K562 (cell line): ENCODE measurements at regions not wholly inside any gene's neighbourhood (a gene's known extent, or its start where the extent isn't known, plus 50 kb on each side); places are given as distances from the start of the nearest gene placed in this dataset.

Experiments
- ATAC-seq: fragments of 200-7000 bp; cut with Tn5 transposase; 3 replicates; pipeline ENCODE4 v1.9.1; 2020; ENCODE audit warnings: moderate library complexity
- BruUV-seq: library from RNA; stranded (reverse); fragments of 400-500 nt; replicated peaks from 2 replicates; lab custom pipeline; 2021; lab: Mats Ljungman, UMichigan
- CTCF ChIA-PET: fragments of 300-600 bp; formaldehyde crosslinking; extraction: SDS; loops from one replicate; lab custom pipeline; 2021; ENCODE audit warnings: low intra/inter-chr PET ratio; lab: Yijun Ruan, JAX
- POLR2A ChIA-PET: fragments of 300-600, 350-650 bp; sonication (Branson Sonifier 250); formaldehyde crosslinking; extraction: SDS; loops from one replicate; lab custom pipeline; 2021; ENCODE audit warnings: antibody characterized with exemption, inconsistent platforms; lab: Yijun Ruan, JAX
- DNase-seq, 4 experiments: peaks; one replicate each; pipeline versions ENCODE4 v3.0.0 to v3.0.0-alpha.2; 2011 to 2018; ENCODE audit warnings: low spot score in 3 of 4, mixed read lengths in 3 of 4; ENCODE audit errors: extremely low read depth in 1 of 4
- FAIRE-seq: peaks from 2 replicates; lab custom pipeline; 2011; peaks lifted over from hg19 to GRCh38; lab: Jason Lieb, UNC
- H2AFZ ChIP-seq: 2 replicates; pipeline ENCODE4 v1.6.0; 2011; ENCODE audit warnings: low read depth, low read length, control low read depth, inconsistent platforms
- H3K27ac ChIP-seq: fragments of 200-600 bp; 3 replicates; pipeline ENCODE4 v1.8.0; 2011; ENCODE audit warnings: low read depth, mild to moderate bottlenecking, control low read depth, inconsistent platforms, low read length, moderate library complexity, mixed read lengths; ENCODE audit errors: extremely low read depth
- H3K27me3 ChIP-seq, 2 experiments: fragments of 300-600 bp in 1 of 2; 2 replicates in 1 of 2; 3 replicates in 1 of 2; pipeline versions ENCODE4 v1.6.0 to v1.8.0; 2011; ENCODE audit warnings: inconsistent platforms in 2 of 2, low read length in 2 of 2, mild to moderate bottlenecking in 1 of 2, mixed read lengths in 1 of 2, moderate library complexity in 1 of 2; ENCODE audit not compliant: control insufficient read depth in 2 of 2, insufficient read depth in 2 of 2
- H3K36me3 ChIP-seq: fragments of 300-600 bp; 3 replicates; pipeline ENCODE4 v1.8.0; 2011; ENCODE audit warnings: mild to moderate bottlenecking, low read length, inconsistent platforms; ENCODE audit not compliant: control insufficient read depth, insufficient read depth
- H3K4me1 ChIP-seq, 2 experiments: fragments of 200-600 bp in 1 of 2; replicated peaks in 1 of 2; 2 replicates in 1 of 2; 3 replicates in 1 of 2; pipeline versions ENCODE4 v1.5.1 to v1.8.0; 2011; ENCODE audit warnings: inconsistent platforms in 2 of 2, low read length in 2 of 2, mild to moderate bottlenecking in 1 of 2, mixed read lengths in 1 of 2, moderate library complexity in 1 of 2; ENCODE audit not compliant: control insufficient read depth in 2 of 2, insufficient read depth in 2 of 2
- H3K4me2 ChIP-seq: 2 replicates; pipeline ENCODE4 v1.6.1; 2011; ENCODE audit warnings: low read length, control low read depth, inconsistent platforms, mixed read lengths; ENCODE audit not compliant: insufficient read depth
- H3K4me3 ChIP-seq: fragments of 200-600 bp; sonication (generic), shearing (Covaris generic); 2 replicates; pipeline ENCODE4 v1.5.1; 2016; ENCODE audit warnings: control low read depth, inconsistent platforms
- H3K79me2 ChIP-seq: fragments of 200-600 bp; 3 replicates; pipeline ENCODE4 v1.8.0; 2011; ENCODE audit warnings: low read length, inconsistent platforms; ENCODE audit not compliant: control insufficient read depth, insufficient read depth
- H3K9ac ChIP-seq, 2 experiments: 2 replicates each; pipeline versions ENCODE4 v1.6.0 to v1.6.1; 2011; ENCODE audit warnings: low read depth in 2 of 2, low read length in 2 of 2, control low read depth in 1 of 2, inconsistent platforms in 1 of 2, mild to moderate bottlenecking in 1 of 2, mixed read lengths in 1 of 2; ENCODE audit not compliant: insufficient read depth in 1 of 2
- H3K9me1 ChIP-seq: one replicate; pipeline ENCODE4 v1.6.0; 2011; ENCODE audit warnings: inconsistent platforms, mild to moderate bottlenecking, low read length, moderate library complexity; ENCODE audit not compliant: control insufficient read depth, insufficient read depth
- H3K9me3 ChIP-seq: replicated peaks from 2 replicates; pipeline ENCODE4 v1.5.1; 2011; ENCODE audit warnings: low read depth, low read length, inconsistent platforms; ENCODE audit not compliant: control insufficient read depth, insufficient read depth
- H4K20me1 ChIP-seq: replicated peaks from 2 replicates; pipeline ENCODE4 v1.6.1; 2011; ENCODE audit warnings: low read length, inconsistent platforms, mixed read lengths; ENCODE audit not compliant: control insufficient read depth, insufficient read depth
- ARID2 ChIP-seq: fragments of 450-650 bp; IDR thresholded peaks from 2 replicates; pipeline ENCODE4 v1.6.1; 2017; ENCODE audit warnings: antibody characterized with exemption, mild to moderate bottlenecking
- DDX20 ChIP-seq: fragments of 450-650 bp; IDR thresholded peaks from 2 replicates; pipeline ENCODE4 v1.6.1; 2016; ENCODE audit warnings: missing genetic modification characterization, low read depth, mild to moderate bottlenecking, missing compliant biosample characterization, moderate library complexity
- MAFF ChIP-seq: IDR thresholded peaks from 2 replicates; pipeline ENCODE4 v1.6.1; 2012; ENCODE audit warnings: low read length, improper control_type of control experiment
- MTA3 ChIP-seq: fragments of 450-650 bp; formaldehyde crosslinking; IDR thresholded peaks from 2 replicates; pipeline ENCODE4 v1.6.1; 2017; ENCODE audit warnings: mild to moderate bottlenecking, borderline replicate concordance
- PRMT5 ChIP-seq: sonication (generic); formaldehyde crosslinking; IDR thresholded peaks from 2 replicates; pipeline ENCODE4 v1.5.0; 2020; ENCODE audit warnings: missing genetic modification reagents
- TFE3 ChIP-seq: fragments of 450-650 bp; formaldehyde crosslinking; IDR thresholded peaks from 2 replicates; pipeline ENCODE4 v1.4.0; 2020; ENCODE audit warnings: mild to moderate bottlenecking, mixed read lengths
- ZFP91 ChIP-seq: sonication (generic); formaldehyde crosslinking; IDR thresholded peaks from 2 replicates; pipeline ENCODE4 v1.8.0; 2022; ENCODE audit warnings: mild to moderate bottlenecking, missing genetic modification reagents
- WGBS: fragments of 100-300 bp; shearing (Covaris generic); methylation state at CpG from one replicate; pipeline ENCODE4 v1.1.6; 2016; ENCODE audit warnings: low coverage, mixed read lengths; ENCODE audit not compliant: insufficient coverage; ENCODE audit errors: missing lambda C conversion rate; 5-methylcytosine and 5-hydroxymethylcytosine counted together
- in situ Hi-C: fragments of 300-500 bp; cut with MboI; formaldehyde crosslinking; loops from 4 replicates; pipeline ENCODE4 v1.15.0; 2018; ENCODE audit warnings: inconsistent platforms, mixed read lengths
- intact Hi-C: fragments of 100-400 bp; cut with micrococcal nuclease; formaldehyde crosslinking; loops from 2 replicates; pipeline ENCODE4 v1.14.2; 2022

GRCh38 chr2:228522276-228522675 lies 340.8 kb upstream of the SPHKAP start:
- Histone ChIP-seq H2AFZ (no peak overlapping the region), H3K9me3 (no peaks in the 10 kb centered on the region), H3K27ac (no peak overlapping the region), H3K27me3 (no peaks in the 10 kb centered on the region), H3K4me2 (no peak overlapping the region), H3K9me1 (no peaks in the 10 kb centered on the region), H3K9ac (no peak overlapping the region), H3K36me3 (no peaks in the 10 kb centered on the region), H4K20me1 (no peaks in the 10 kb centered on the region), H3K79me2 (no peaks in the 10 kb centered on the region), H3K4me1 (no peaks in the 10 kb centered on the region), H3K4me3 (no peak overlapping the region)
- no peak for ATAC-seq
- no peak for DNase-seq
- no peak for FAIRE-seq
- WGBS, result 0% methylated on average over 2 of the region's 2 CpGs
- no TSS peak for BruUV-seq
- POLR2A ChIA-PET, result no interaction called here
- in situ Hi-C loops, result no loop called here
- intact Hi-C loops, result no loop called here
- no peak for TF ChIP-seq TFE3 (CRISPR knock-in tag)
- TF ChIP-seq MAFF, result no peak
- no peak for TF ChIP-seq DDX20
- no peak for TF ChIP-seq PRMT5 (CRISPR knock-in tag)
- TF ChIP-seq MTA3, result no peak
- no peak for TF ChIP-seq ZFP91 (CRISPR knock-in tag)
- no peak for TF ChIP-seq ARID2
- CTCF ChIA-PET, result no interaction called here
